Non-pigmented ciliary epithelial cell (primary cell): ENCODE measurements at regions not wholly inside any gene's neighbourhood (a gene's known extent, or its start where the extent isn't known, plus 50 kb on each side); places are given as distances from the start of the nearest gene placed in this dataset.
A peak's percentile ranks its signal among the peaks of the same experiment; 100 is the strongest.
"Not testable (repeated sequence)": the region's sequence is repeated elsewhere in the genome, so short reads cannot be mapped to it uniquely, and the experiment has no call there.

Experiments used
- DNase-seq: peaks from one replicate; pipeline ENCODE4 v3.0.0-alpha.2; 2010; ENCODE audit warnings: low read depth

DNA sequence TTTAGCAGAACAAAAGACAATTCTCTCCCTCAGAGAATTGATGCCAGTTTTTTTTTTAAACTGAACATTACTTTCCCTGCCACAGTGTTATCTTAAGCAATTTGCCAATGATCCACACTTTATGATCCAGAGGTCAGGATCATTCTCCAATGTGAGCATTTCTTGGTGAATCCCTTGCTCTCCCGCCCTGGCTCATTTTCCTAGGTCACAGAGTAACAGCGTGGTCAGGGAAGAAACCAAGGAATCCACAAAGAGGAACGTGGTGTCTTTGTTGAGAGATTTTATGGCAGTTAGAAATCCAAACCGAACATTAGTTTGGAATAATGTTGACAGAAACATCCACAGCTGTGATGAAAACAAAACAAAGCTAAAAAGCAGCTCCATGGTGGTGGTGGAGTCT, 250.3 kb downstream of the TTC32 start:
- DNase-seq: no peak

DNA sequence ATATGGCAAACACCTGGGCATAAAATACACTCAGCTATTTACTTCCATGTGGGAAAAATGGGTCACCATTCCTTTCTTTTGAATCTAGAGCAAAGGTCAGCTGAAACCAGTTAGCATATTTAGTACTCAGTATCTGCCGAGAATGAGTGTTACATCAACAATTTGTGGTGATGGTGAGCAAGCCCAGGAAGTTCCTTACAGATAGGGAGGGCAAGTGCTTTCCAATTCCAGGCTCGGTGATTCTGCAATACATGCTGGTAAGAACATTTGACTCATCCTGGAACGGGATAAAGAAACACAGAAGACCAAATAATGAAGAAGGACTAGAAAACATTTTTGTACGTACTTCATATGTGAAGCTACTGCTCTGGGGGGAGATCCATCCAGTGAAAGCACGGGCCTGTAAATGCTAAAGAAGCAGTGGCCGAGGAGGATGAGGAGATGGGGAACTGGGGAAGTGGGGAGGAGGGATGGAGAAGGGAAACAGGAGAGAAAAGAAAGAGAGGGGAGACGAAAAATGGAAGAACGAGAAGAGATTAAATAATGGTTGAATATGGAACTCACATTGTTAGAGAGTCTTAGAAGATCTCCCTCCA, 251.9 kb downstream of the TTC32 start:
- DNase-seq: peak; percentile 100

DNA sequence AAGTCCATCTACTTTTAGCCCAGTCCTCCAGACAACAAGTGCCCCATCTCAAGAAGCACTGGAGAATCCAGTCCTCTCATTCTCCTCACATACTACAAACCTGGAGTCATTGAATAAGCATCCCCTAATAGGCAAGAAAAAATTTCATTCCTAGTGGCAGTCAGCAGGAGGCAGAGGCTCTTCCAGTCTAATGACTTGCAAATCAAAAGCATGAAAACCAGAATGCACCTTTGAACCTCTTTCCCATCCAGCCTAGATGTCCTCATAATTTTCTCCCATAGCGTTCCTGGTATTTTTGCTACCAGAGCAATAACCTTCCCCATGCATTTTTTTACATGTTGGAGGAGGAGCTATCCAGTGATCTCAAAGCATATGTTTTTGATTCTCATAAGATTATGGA, 252.6 kb downstream of the TTC32 start:
- peak; percentile 61 for DNase-seq

DNA sequence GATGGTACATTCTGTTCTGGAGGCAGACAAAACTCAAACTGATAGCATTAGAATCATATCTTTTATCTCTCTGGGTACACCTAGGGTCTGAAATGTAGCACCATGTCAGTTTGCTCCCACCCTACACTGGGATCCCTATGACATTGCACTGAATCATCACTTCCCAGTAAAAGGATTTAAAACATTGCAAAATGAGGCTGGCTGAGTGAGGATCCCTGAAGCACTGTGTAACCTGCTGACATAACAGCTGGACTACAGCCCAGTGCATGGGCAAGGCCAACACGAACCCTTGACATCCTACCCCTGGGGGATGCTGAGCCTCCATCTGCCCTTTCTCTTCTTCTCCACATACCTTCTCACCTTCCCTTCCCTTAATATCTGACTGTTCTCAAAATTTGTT, 253.2 kb downstream of the TTC32 start:
- DNase-seq: peak; percentile 57

DNA sequence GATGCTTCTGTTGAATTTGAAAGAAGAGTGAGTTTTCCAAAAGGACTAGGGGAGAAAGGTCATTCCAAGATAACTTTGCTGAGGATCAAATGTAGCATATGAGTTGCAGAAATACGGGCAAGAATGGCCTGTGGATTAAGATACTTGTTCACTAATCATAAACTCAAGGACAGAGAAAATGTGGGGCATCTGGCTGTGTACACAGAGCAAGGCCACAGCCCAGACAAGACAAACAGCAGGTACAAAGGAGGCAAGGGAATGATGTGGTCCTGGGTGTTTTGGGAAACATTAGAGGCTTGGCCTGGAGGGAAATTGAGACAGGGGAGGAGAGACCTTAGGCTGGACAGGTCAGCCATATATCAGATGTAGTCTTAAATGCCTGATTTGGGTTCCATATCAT, 254.8 kb downstream of the TTC32 start:
- DNase-seq: no peak

DNA sequence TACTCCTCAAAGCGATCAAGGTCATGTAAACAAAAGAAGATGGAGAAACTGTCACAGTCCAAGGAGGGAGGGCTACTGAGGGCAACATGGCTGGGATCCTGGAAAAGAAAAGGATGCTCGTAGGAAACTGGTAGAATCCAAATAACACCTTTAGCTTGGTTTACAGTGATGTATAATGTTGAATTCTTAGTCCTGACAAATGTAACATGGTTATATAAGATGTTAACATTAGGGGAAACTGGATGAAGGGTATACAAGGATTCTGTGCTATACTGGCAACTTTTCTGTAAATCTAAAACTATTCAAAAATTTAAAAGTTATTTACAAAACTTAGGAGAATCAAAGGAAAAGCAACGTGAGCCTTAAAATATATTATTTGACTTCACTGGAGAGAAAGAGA, 257.0 kb downstream of the TTC32 start:
- DNase-seq: no peak

DNA sequence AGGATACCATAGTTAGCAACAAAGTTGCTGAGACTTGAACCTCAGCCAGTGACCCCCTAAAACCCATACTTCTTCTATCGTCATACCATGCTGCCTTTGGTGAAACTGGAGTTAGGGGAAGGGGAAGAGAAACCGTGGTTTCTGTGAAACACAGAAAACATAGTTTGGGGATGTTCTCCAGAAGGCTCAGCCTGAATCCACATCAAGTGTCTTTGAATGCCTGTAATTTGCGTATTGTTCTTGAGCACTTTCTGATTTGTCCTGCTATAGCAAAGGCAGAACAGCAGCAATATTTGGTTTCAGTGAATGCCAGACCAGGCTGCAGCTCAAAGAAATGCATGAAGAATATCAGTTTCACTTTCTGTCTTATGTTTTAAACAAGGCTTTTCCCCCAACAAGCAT, 258.7 kb downstream of the TTC32 start:
- no peak for DNase-seq

DNA sequence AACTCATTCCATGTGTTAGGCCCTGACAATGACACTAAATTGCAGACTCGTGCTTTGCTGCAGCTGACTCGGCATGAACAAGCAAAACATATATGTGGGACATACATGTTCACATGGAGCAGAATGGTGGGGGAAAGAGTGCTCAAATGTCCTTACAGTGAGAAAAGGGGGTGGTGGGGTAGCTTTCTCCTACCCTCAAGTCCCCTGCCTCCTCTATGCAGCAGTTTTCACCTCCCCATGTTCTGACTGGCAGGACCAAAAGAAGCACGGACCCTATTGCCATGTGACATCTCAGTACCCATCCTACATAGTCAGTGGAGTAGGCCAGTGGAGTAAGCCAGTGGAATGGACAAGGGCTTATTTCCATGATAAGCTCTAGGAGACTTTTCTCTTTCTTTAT, 259.3 kb downstream of the TTC32 start:
- no peak for DNase-seq

DNA sequence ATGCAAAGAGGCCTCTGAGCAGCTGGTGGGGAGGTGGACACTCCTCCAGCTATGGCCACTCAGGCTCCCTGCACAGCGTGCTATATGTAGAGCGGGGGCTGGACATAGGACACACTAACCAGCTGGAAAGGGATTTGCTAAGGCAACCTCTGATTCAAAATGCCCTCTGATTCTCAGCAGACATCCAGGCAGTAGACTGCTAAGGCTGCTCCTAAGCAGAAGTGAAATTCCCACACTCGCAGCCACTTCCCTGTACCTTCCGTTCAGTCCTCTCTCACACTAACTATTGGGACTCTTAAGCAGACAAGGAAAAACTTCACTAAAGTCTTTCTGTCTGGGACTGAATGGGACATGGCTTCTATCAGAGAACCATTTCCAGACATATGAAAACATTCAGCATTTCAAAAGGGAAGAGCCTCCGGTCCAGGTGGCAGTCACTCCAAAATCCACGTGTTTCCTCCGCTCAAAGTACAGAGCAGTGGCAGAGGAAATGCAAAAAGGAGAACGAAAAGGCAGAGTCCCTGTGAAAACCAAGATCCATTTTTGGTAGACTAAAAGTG, 265.8 kb downstream of the TTC32 start:
- DNase-seq: no peak

DNA sequence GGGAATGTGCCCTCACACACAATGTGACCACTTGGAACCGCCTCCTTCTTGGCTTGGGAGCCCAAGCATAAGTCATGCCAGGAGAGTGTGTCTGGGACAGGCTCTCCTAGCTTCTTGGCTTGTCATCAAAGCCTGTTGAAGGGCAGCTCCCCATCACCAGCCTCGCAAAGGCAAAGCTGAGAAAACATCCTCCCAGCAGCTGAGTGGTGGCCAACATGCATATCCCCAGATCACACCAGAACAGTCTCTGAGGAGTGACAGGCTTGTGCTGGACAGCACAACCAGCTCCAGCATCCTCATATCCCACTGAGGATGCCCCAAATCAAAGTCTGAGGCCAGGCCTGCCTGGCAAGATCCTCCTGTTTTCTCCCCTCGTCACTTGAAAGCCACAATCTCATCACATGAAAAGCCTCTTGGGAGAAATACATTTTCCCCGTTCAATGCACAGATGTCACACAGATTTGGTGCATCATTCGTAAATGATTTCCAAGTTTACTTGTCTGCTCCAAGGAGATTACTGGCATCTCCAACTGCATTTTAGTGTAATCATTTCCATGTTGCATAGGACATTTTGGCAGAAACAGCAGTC, 269.3 kb downstream of the TTC32 start:
- DNase-seq: no peak

DNA sequence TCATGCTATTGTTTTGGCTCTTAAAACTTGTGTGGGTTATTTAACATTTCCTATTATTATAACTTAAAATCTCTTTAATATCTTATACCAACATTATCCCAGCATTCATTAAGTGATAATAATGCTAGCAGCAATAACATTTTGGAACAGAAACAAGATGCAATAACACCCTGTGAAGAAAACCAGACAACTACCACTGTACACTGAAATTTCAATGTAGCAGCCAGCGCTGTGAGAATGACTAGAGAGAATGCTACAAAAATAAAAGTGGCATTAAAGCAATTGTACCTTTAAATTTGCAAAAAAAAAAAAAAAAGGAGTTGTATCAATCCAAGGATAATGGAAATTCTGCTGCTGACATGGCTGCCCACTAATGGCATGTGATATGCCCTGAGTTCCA, 269.9 kb downstream of the TTC32 start:
- DNase-seq: no peak

DNA sequence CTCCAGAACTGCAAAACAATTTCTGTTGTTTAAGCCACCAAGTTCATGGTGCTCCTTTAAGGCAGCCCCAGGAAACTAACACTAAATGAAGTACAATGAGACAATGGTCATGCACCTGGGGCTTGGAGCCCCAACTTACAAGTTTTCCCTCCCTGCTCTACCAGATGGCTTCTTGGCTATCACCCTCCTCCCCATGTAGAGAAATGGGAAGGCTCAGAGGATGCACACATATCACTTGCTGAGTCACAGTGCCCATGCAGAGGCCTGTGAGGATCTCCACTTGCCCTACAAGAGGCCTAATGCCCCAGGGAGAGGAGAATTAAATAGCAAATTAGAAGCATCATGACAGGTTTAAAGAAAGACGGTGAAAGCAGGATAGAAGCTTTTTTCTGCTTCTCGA, 270.9 kb downstream of the TTC32 start:
- DNase-seq: no peak

DNA sequence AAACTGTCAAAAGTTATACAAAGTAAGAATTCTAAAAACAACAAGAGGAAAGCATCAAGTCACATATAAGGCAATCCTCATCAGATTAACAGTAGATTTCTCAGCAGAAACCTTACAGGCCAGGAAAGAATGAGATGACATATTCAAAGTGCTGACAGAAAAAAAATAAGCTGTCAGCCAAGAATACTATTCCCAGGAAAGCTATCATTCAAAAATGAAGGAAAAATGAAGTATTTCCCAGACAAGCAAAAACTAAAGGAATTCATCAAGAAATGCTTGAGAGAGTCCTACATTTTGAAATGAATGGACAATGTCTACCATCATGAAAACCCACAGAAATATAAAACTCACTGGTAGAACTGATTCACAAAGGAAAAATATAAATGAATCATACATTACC, 268.9 kb upstream of the OSR1 start:
- DNase-seq: no peak

DNA sequence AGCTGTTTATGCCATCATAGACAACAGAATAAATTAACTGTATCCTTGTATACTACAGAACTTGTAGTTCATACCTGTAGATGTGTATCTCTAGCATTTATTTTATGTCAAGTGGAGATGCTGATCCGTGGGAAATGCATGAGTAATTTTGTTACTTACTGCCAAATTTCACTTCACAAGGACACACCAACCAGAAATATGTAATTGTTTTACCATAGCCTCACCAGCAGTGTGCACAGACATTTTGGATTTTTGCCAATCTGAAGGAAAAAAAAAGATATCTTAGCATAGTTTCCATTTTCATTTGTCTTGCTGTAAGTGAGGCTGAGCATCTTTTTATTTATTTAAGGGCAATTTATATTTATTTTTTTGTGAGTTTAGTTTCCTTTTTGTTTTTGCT, 265.1 kb upstream of the OSR1 start:
- DNase-seq: peak; percentile 67

DNA sequence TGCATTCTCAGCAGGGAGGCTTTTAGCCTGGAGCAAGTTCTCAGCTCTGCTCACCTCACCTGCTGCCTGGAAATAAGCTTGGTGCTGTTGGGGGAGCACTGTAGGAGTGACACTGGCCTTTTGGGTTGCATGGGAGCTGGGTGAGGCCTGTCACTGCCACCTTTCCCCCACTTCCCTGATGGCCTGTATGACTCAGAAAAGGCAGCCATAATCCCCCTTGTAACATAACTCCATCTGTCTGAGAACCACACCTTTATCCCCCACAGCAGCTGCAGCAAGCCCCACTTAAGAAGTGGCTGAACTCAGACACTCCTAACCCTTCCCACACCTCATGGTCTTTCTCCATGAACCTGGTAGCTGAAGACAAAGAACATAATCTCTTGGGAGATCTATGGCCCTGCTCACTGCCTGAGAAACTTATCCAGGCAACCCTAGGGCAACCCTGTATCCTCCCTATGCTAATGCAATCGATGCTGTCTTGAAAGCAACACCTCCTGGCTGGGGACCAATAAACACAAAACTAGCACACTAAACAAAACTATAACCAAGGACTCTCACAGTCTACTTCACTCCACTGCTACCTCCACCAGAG, 258.9 kb upstream of the OSR1 start:
- DNase-seq: no peak

DNA sequence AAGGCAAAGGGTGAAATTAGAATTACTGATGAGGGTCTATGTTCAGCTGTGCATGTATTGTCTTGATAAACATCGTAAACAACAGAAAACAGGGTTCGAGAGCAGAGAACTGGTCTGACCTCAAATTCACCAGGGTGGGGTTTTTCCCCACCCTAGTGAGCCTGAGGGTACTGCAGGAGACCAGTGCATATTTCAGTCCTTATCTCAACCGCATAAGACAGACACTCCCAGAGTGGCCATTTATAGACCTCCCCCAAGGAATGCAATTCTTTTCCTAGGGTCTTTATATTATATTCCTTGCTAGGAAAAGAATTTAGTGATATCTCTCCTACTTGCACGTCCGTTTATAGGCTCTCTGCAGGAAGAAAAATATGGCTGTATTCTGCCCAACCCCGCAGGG, 257.0 kb upstream of the OSR1 start:
- not testable (repeated sequence) for DNase-seq

DNA sequence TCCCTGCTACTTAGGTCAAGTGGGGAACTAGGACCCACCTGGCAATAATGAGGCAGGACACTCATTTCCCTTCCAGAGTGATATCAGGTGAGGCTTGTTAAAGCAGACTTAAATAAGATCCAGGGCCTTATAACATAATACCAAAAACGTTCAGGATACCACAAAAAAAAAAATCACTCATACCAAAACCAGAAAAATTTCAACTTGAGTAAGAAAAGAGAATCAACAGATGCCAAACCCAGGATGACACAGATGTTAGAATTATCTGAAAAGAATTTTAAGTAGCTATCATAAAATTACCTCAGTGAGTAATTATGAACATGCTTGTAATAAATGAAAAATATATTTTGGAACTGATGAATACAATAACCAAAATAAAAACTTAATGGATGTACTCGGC, 255.6 kb upstream of the OSR1 start:
- DNase-seq: no peak

DNA sequence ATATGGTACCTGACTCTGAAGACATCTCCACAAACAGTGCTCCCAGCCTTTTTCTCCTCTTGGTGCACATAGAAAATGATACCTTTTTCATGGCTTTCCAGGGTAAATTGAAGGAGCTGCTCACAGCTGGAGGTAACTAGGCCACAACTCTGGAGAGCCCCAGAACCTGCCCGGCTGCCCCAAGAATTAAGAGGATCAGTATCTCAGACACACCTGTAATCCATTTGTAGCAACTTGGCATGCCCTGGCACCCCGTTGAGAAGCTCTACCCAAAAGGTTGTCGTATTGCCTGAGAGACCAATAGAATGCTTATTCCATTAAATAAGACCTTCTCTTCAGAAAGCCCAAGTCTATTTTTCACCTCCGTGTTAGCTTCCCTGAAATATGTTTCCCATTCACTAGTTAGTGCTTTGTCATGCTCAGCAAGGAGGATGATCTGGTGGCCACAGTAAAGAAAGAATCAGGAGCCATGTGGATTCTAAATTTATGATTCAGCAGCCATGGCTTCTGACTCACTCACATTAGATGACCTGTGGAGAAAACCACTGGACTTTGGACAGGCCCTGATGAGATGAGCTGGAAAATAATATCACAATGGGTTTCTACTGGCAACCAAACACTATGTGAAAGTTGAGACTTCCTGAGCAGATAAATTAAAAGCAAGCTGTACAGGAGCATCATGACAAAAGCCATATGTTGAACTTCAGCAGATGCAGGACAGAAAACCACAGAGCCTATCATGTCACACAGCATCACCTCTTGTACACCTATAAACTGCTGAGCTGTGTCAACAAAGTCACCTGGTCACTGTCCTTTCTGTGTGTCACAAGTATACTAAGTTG, 253.3 kb upstream of the OSR1 start:
- peak; percentile 93 for DNase-seq

DNA sequence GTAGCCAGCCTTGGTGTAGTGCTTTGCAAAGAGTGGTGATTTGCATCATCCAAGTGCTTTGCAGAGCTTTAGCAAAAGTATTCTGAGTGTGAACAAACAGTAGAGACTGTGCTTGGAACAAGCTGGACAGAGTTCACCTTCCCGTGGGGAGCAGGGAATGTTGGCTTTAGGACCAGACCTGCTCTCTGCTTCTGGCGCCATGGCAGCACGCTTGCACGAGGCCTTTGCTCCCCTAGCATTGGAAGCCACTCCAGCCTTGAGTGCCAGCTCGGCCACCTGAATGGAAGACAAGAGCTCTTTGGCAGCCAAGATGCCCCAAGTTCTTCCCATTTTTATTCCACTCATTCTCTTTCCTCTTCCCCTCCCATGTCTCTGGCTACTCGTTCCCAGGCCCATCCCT, 250.8 kb upstream of the OSR1 start:
- no peak for DNase-seq

DNA sequence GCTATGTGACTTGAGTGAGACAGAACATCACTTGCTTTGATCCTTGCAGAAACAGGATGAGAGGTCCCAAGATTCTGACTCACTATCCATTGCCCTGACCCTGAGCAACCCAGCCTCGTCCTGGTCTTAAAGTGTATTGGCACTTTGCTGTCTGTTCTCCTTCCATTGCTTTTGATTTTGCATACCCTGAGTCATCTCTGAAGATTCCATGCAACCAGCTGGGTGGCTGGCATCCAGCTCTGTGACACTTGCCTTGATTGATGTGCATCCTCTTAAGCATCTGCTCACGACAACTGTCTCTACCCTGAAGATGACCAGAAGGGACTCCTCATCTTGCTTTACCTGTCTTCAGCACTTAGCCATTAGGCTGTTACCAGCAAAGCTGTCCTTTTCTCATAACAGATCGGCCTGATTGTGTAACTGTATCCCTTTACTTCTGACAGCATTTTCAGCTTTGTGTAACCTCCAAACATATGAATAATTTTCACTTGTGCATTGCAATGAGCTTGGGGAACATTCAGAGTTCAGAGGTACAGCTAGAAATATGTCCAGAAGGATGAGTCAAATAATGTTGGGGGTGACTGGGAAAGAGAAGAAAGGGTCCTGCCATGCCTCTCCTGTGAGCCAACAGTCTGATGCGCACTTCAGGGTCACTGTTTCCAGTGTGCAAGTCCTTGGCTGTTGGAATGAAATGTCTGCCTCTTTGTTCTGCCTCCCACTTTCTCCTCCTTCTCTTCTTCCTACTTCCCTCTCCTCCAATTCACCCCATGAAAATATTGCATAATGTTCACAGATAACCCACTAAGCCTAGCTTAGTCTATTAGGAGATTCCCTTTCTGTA, 249.7 kb upstream of the OSR1 start:
- DNase-seq: peak; percentile 31

DNA sequence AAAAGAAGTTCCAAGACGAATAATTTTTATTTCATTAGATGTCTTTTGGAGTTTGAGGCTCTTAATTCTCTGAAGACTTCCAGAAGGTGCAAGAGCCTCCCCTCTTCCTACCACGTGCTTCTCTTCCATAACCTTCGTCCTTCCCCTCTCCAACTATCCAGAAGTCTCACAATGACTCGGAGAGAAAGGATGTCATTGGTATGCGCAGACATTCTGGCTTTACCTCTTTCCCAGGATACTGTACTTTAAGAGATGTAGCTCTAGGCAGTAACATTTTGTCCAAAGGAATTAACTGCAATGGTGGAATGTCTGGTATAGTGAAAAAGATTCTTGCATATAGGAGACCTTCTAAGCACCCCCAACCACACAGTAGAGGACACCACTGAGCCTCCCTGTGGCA, 249.0 kb upstream of the OSR1 start:
- no peak for DNase-seq

DNA sequence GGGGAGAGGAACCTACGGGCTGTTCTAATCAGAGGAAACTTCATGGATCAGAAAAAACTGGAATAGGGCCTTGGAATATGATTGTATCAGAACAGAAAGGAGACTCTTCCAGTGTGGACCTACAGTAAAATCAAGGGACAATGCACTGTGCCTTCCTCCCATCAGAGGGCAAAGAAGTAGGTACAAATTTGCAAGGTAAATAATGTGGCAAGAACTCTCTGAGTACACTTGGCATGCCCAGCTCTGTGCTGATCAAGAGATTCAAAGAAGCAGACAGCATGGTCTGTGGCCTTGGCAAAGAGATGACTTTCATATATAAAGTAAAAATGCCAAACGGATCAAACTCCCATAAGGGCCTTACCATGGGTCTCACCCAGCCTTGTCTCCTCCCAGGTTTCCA, 242.6 kb upstream of the OSR1 start:
- DNase-seq: no peak
